ENCODE measurements at regions not wholly inside any gene's neighbourhood (a gene's known extent, or its start where the extent isn't known, plus 50 kb on each side); places are given as distances from the start of the nearest gene placed in this dataset.
A peak's percentile ranks its signal among the peaks of the same experiment; 100 is the strongest.

GRCh38 chr10:69715899-69716606, 85.7 kb upstream of the COL13A1 start:
- no peak for DNase-seq (ENCODE audit: low read depth)
- TF ChIP-seq CTCF (IDR thresholded peaks at IDR 0.05; ENCODE audit: insufficient read depth, low read length) = no peak
- H3K4me3 ChIP-seq (ENCODE audit: low read depth, low read length) = no peak overlapping the region

- peak; percentile 45 for DNase-seq (ENCODE audit: low read depth)
- no peak overlapping the region for H3K4me3 ChIP-seq (ENCODE audit: low read depth, low read length)
- TF ChIP-seq CTCF (IDR thresholded peaks at IDR 0.05; ENCODE audit: insufficient read depth, low read length) = peak; percentile 84
Measured at GRCh38 chr10:69716711-69717560, 84.8 kb upstream of the COL13A1 start.

- peak; percentile 38 for DNase-seq (ENCODE audit: low read depth)
- no peak for TF ChIP-seq CTCF (IDR thresholded peaks at IDR 0.05; ENCODE audit: insufficient read depth, low read length)
- H3K4me3 ChIP-seq (ENCODE audit: low read depth, low read length) = no peak overlapping the region
Measured at GRCh38 chr10:69718951-69719350, 82.8 kb upstream of the COL13A1 start.

- DNase-seq (ENCODE audit: low read depth) = peak; percentile 74
- H3K4me3 ChIP-seq (ENCODE audit: low read depth, low read length) = no peak overlapping the region
- no peak for TF ChIP-seq CTCF (IDR thresholded peaks at IDR 0.05; ENCODE audit: insufficient read depth, low read length)
Measured at GRCh38 chr10:69721690-69722310, 79.9 kb upstream of the COL13A1 start.

GRCh38 chr10:69723653-69724052, 78.1 kb upstream of the COL13A1 start:
- H3K4me3 ChIP-seq (ENCODE audit: low read depth, low read length) = no peak overlapping the region
- no peak for TF ChIP-seq CTCF (IDR thresholded peaks at IDR 0.05; ENCODE audit: insufficient read depth, low read length)
- DNase-seq (ENCODE audit: low read depth) = no peak

- no peak overlapping the region for H3K4me3 ChIP-seq (ENCODE audit: low read depth, low read length)
- TF ChIP-seq CTCF (IDR thresholded peaks at IDR 0.05; ENCODE audit: insufficient read depth, low read length) = no peak
- DNase-seq (ENCODE audit: low read depth) = no peak
Measured at GRCh38 chr10:69726850-69727249, 74.9 kb upstream of the COL13A1 start.

Measured in fibroblast of the aortic adventitia (primary cell).